ENCODE measurements at regions not wholly inside any gene's neighbourhood (a gene's known extent, or its start where the extent isn't known, plus 50 kb on each side); places are given as distances from the start of the nearest gene placed in this dataset.

- peak; percentile 57 for DNase-seq (ENCODE audit: low read depth)
- TF ChIP-seq, protein P1, sequence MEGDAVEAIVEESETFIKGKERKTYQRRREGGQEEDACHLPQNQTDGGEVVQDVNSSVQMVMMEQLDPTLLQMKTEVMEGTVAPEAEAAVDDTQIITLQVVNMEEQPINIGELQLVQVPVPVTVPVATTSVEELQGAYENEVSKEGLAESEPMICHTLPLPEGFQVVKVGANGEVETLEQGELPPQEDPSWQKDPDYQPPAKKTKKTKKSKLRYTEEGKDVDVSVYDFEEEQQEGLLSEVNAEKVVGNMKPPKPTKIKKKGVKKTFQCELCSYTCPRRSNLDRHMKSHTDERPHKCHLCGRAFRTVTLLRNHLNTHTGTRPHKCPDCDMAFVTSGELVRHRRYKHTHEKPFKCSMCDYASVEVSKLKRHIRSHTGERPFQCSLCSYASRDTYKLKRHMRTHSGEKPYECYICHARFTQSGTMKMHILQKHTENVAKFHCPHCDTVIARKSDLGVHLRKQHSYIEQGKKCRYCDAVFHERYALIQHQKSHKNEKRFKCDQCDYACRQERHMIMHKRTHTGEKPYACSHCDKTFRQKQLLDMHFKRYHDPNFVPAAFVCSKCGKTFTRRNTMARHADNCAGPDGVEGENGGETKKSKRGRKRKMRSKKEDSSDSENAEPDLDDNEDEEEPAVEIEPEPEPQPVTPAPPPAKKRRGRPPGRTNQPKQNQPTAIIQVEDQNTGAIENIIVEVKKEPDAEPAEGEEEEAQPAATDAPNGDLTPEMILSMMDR (IDR thresholded peaks at IDR 0.05; ENCODE audit: insufficient read depth, low read depth, low read length, missing control alignments) = peak; percentile 94
- no peak overlapping the region for H3K4me3 ChIP-seq (ENCODE audit: low read length)
Measured at GRCh38 chr1:221435504-221435904, 306.4 kb downstream of the DUSP10 start.

- no peak overlapping the region for H3K4me3 ChIP-seq (ENCODE audit: low read length)
- TF ChIP-seq, protein P1 (IDR thresholded peaks at IDR 0.05; ENCODE audit: insufficient read depth, low read depth, low read length, missing control alignments) = no peak
- DNase-seq (ENCODE audit: low read depth) = no peak
Measured at GRCh38 chr1:221437171-221437570, 304.7 kb downstream of the DUSP10 start.

GRCh38 chr1:221437926-221438325 lies 304.0 kb downstream of the DUSP10 start:
- no peak overlapping the region for H3K4me3 ChIP-seq (ENCODE audit: low read length)
- TF ChIP-seq, protein P1 (IDR thresholded peaks at IDR 0.05; ENCODE audit: insufficient read depth, low read depth, low read length, missing control alignments) = no peak
- DNase-seq (ENCODE audit: low read depth) = no peak

DNA sequence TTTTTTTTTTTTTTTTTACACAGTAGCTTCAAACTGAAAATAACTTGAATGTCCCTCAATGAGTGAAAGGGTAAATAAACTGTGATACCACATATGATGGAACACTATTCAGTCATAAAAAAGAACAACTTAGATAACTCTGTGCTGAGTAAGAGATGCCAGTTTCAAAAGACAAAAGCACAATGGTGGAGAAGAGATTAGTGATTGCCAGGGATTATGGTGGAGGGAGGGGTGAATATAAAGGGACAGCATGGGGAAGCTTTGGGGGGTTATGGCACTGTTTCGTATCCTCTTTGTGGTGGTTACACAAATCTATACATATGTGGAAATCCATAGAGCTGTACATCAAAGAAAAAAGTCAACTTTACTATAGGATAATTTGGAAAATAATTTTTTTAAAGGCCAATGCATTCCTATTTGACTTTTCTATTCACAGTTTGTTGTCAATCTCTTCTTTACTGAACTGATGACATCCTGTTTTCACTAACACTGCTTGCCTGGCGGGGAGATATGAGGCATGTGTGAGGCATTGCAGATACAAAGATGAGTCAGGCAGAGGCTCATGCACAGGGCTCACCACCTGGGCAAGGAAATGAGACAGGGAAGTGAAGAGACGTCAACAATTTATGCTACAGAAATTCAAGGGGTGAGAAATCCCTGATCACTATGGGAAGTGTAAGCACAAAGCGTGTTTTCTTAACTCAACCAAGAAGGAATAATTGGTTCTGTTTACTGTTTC lies 302.7 kb downstream of the DUSP10 start:
- DNase-seq (ENCODE audit: low read depth) = peak; percentile 97
- TF ChIP-seq, protein P1 (IDR thresholded peaks at IDR 0.05; ENCODE audit: insufficient read depth, low read depth, low read length, missing control alignments) = no peak
- no peak overlapping the region for H3K4me3 ChIP-seq (ENCODE audit: low read length)

DNA sequence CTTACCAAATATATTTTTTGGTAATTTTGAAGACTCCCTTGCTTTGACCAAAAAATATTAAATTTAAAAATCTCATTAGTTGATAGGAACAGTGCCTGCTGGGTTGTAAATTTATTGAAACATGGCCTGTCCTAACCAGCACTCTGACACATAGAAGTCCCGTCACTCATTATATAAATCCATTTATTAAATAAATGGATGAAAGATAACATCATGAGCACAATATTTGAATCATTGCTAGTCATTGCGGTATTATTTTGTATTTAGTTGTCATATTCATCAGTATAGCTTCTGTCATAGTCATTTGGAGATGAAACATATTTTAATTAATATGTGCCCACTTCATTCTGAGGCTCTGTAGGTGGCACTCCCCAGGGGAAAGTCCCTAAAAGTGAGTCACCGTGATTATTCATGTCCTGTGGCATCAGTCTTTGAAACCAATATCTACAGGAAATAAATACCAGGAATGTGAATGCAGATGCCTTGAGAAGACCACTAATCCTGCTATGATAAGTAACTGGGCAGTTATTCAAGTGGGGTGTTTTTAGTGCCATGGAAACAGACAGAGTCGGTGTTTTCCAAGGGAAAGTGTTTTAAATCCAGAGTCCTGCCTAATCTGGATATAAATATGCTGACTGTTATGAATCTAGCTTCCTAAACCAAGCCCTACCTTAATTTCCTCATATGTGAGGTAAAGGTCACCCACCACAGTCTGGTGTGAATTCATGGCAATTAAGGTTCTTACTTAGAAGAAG lies 302.0 kb downstream of the DUSP10 start:
- TF ChIP-seq, protein P1 (IDR thresholded peaks at IDR 0.05; ENCODE audit: insufficient read depth, low read depth, low read length, missing control alignments) = no peak
- DNase-seq (ENCODE audit: low read depth) = peak; percentile 96
- no peak overlapping the region for H3K4me3 ChIP-seq (ENCODE audit: low read length)

DNA sequence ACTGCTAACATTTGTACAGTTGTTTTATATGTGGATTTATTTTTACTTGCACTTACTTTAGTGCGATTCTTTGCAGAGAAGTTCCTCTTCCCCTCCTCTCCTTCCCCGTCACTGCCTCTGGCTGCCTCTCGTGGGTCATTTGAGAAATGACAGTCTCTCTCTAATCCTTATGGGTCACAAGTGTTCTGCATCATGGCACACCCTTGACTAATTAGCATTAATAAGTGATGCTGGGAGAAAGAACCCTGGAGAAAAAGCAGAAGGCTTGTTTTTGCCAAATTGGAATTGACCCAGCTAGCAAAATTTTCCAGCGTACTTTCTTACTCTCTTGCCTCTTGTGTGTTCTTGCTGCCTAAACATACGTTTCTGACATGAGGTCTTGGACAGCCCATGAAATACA lies 301.2 kb downstream of the DUSP10 start:
- TF ChIP-seq, protein P1 (IDR thresholded peaks at IDR 0.05; ENCODE audit: insufficient read depth, low read depth, low read length, missing control alignments) = no peak
- DNase-seq (ENCODE audit: low read depth) = peak; percentile 31
- H3K4me3 ChIP-seq (ENCODE audit: low read length) = no peak overlapping the region
